HG03135 (cell line): ENCODE measurements at regions not wholly inside any gene's neighbourhood (a gene's known extent, or its start where the extent isn't known, plus 50 kb on each side); places are given as distances from the start of the nearest gene placed in this dataset.

Source experiments
- ATAC-seq: cut with Tn5 transposase; IDR thresholded peaks from one replicate; pipeline ENCODE4 v1.9.1; 2021; ENCODE audit warnings: mild to moderate bottlenecking, moderate library complexity; ENCODE audit not compliant: unreplicated experiment

- ATAC-seq, result no peak
Observed at GRCh38 chr10:6888434-6888833, 308.4 kb upstream of the PRKCQ start.

- ATAC-seq, result no peak
Observed at GRCh38 chr10:6885284-6885683, 305.2 kb upstream of the PRKCQ start.

- no peak for ATAC-seq
Observed at GRCh38 chr10:6881987-6882386, 301.9 kb upstream of the PRKCQ start.

- no peak for ATAC-seq
Observed at GRCh38 chr10:6877722-6878392, 297.8 kb upstream of the PRKCQ start.

GRCh38 chr10:6877336-6877721, 297.3 kb upstream of the PRKCQ start:
- no peak for ATAC-seq

GRCh38 chr10:6875269-6875865, 295.3 kb upstream of the PRKCQ start:
- no peak for ATAC-seq

GRCh38 chr10:6871128-6871527, 291.1 kb upstream of the PRKCQ start:
- no peak for ATAC-seq

GRCh38 chr10:6868036-6868725, 288.1 kb upstream of the PRKCQ start:
- no peak for ATAC-seq

- no peak for ATAC-seq
Observed at GRCh38 chr10:6866757-6867156, 286.7 kb upstream of the PRKCQ start.

- no peak for ATAC-seq
Observed at GRCh38 chr10:6864142-6864541, 284.1 kb upstream of the PRKCQ start.

- no peak for ATAC-seq
Observed at GRCh38 chr10:6863381-6863780, 283.3 kb upstream of the PRKCQ start.

- no peak for ATAC-seq
Observed at GRCh38 chr10:6850452-6850851, 270.4 kb upstream of the PRKCQ start.

GRCh38 chr10:6847561-6847960, 267.5 kb upstream of the PRKCQ start:
- no peak for ATAC-seq

- ATAC-seq, result no peak
Observed at GRCh38 chr10:6843894-6844650, 264.0 kb upstream of the PRKCQ start.

GRCh38 chr10:6843481-6843881, 263.4 kb upstream of the PRKCQ start:
- ATAC-seq, result no peak

GRCh38 chr10:6842722-6843121, 262.6 kb upstream of the PRKCQ start:
- ATAC-seq, result no peak

GRCh38 chr10:6841761-6842160, 261.7 kb upstream of the PRKCQ start:
- ATAC-seq, result no peak

- no peak for ATAC-seq
Observed at GRCh38 chr10:6840766-6841165, 260.7 kb upstream of the PRKCQ start.

GRCh38 chr10:6840201-6840691, 260.2 kb upstream of the PRKCQ start:
- no peak for ATAC-seq

GRCh38 chr10:6838118-6838517, 258.0 kb upstream of the PRKCQ start:
- ATAC-seq, result no peak

GRCh38 chr10:6833458-6834011, 253.5 kb upstream of the PRKCQ start:
- ATAC-seq, result no peak
